CD4-positive, alpha-beta T cell (primary cell): ENCODE measurements at regions not wholly inside any gene's neighbourhood (a gene's known extent, or its start where the extent isn't known, plus 50 kb on each side); places are given as distances from the start of the nearest gene placed in this dataset.

ENCODE experiments used
- ATAC-seq: fragments of 200-7000 bp; cut with Tn5 transposase; one replicate; pipeline ENCODE4 v1.10.0; 2022; ENCODE audit warnings: mild to moderate bottlenecking; ENCODE audit not compliant: poor library complexity
- CTCF ChIA-PET: fragments of 350-600 bp; sonication (Branson Sonifier 250); formaldehyde crosslinking; loops from one replicate; lab custom pipeline; 2021; ENCODE audit warnings: antibody characterized with exemption, inconsistent platforms; lab: Charles Lee
- POLR2A ChIA-PET: fragments of 350-600 bp; sonication (Branson Sonifier 250); formaldehyde crosslinking; loops from one replicate; lab custom pipeline; 2021; ENCODE audit warnings: antibody characterized with exemption, inconsistent platforms; lab: Charles Lee
- DNase-seq, 14 experiments: peaks; one replicate each; pipeline ENCODE4 v3.0.0-alpha.2; 2013 to 2020; ENCODE audit warnings: mixed read lengths in 2 of 14
- H3K27ac ChIP-seq, 2 donors: one replicate each; pipeline versions ENCODE4 v1.5.1 to v1.7.0; 2013; ENCODE audit warnings: low read length in 2 of 2, low read depth in 1 of 2, mild to moderate bottlenecking in 1 of 2
- H3K27me3 ChIP-seq, 2 experiments: 1 replicate in 1 of 2; 2 replicates in 1 of 2; pipeline versions ENCODE4 v1.6.1 to v1.7.0; 2013; ENCODE audit warnings: low read length in 2 of 2, control low read depth in 1 of 2, mild to moderate bottlenecking in 1 of 2, moderate library complexity in 1 of 2; ENCODE audit not compliant: insufficient read depth in 2 of 2, control insufficient read depth in 1 of 2
- H3K36me3 ChIP-seq: one replicate; pipeline ENCODE4 v1.6.1; 2013; ENCODE audit warnings: low read length, control low read depth; ENCODE audit not compliant: insufficient read depth
- H3K4me1 ChIP-seq: one replicate; pipeline ENCODE4 v1.6.1; 2013; ENCODE audit warnings: low read length, control low read depth; ENCODE audit not compliant: insufficient read depth
- H3K4me3 ChIP-seq: one replicate; pipeline ENCODE4 v1.5.1; 2013; ENCODE audit warnings: mild to moderate bottlenecking, low read length, moderate library complexity
- H3K9me3 ChIP-seq, 2 experiments: 1 replicate in 1 of 2; 2 replicates in 1 of 2; pipeline versions ENCODE4 v1.6.1 to v1.7.0; 2013; ENCODE audit warnings: low read length in 2 of 2, mild to moderate bottlenecking in 2 of 2, control low read depth in 1 of 2, moderate library complexity in 1 of 2; ENCODE audit not compliant: control insufficient read depth in 1 of 2, insufficient read depth in 1 of 2
- H3K27ac Mint-ChIP-seq: one replicate; pipeline ENCODE4 v1.8.0; 2020; ENCODE audit warnings: mixed read lengths
- H3K27me3 Mint-ChIP-seq: one replicate; pipeline ENCODE4 v1.8.0; 2021; ENCODE audit warnings: mixed read lengths
- H3K36me3 Mint-ChIP-seq: one replicate; pipeline ENCODE4 v1.8.0; 2021; ENCODE audit warnings: low read depth, mixed read lengths
- H3K4me1 Mint-ChIP-seq: one replicate; pipeline ENCODE4 v1.8.0; 2021; ENCODE audit warnings: low read depth, mixed read lengths
- H3K4me3 Mint-ChIP-seq: one replicate; pipeline ENCODE4 v1.8.0; 2020; ENCODE audit warnings: mild to moderate bottlenecking, mixed read lengths
- H3K9me3 Mint-ChIP-seq: one replicate; pipeline ENCODE4 v1.8.0; 2020; ENCODE audit warnings: mixed read lengths
- CTCF ChIP-seq: fragments of 200-600 bp; IDR thresholded peaks from one replicate; pipeline ENCODE4 v1.8.0; 2022; ENCODE audit warnings: antibody characterized with exemption, mild to moderate bottlenecking
- intact Hi-C, 2 experiments: fragments of 100-400 bp; cut with DNase I in 1 of 2; cut with micrococcal nuclease in 1 of 2; formaldehyde crosslinking; loops; one replicate each; pipeline versions ENCODE4 v1.15.1 to v1.9.0; 2023 to 2025; cut with DNase I, micrococcal nuclease

DNA sequence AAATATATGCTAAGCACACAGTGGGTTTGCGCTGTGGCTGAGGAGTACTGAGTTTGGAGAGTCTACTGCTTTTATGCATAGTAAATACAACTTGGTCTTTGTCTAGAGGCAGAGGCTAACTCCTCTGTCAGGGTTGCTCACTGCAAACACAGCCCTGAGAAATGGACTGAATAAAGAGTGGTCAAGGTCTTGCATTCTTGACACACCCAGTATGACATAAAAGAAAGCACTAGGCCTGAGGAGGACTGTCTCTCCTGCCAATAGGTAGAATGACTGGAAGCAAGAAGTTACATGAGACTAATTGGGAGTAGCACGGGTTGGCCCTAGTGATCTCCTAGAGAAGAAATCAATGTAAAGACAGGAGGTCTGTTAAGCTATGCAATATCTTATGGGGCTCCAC is 367.2 kb upstream of the B3GALT2 start:
- Histone ChIP-seq H3K36me3 (no peaks in the 10 kb centered on the region), H3K4me3 (no peak overlapping the region), H3K27me3 (no peaks in the 10 kb centered on the region), H3K27ac (no peak overlapping the region), H3K4me1 (peaks cover 2% of the 10 kb centered on the region), H3K9me3 (no peaks in the 10 kb centered on the region)
- Mint-ChIP-seq H3K27me3 (no peaks in the 10 kb centered on the region), H3K4me3 (no peak overlapping the region), H3K9me3 (no peaks in the 10 kb centered on the region), H3K27ac (no peak overlapping the region), H3K4me1 (peaks cover 4% of the 10 kb centered on the region), H3K36me3 (no peaks in the 10 kb centered on the region)
- ATAC-seq (no peak), DNase-seq (no peak)
- CTCF ChIA-PET, result interaction anchor here (1.5 kb wide), 1 partner anchor 20 kb away, joined by 3 read pairs; no protein-coding TSS in a partner anchor
- POLR2A ChIA-PET, result no interaction called here
- intact Hi-C loops, result loop anchor here in 1 of 2 experiments (1.0 kb wide), 1 partner anchor 12 kb away; no protein-coding TSS in a partner anchor
- TF ChIP-seq CTCF, result no peak

GRCh38 chr1:193552274-193552673 is 365.9 kb upstream of the B3GALT2 start:
- no peak for ATAC-seq
- CTCF ChIA-PET, result interaction anchor here (1.5 kb wide), 1 partner anchor 18 kb away, joined by 3 read pairs; no protein-coding TSS in a partner anchor

DNA sequence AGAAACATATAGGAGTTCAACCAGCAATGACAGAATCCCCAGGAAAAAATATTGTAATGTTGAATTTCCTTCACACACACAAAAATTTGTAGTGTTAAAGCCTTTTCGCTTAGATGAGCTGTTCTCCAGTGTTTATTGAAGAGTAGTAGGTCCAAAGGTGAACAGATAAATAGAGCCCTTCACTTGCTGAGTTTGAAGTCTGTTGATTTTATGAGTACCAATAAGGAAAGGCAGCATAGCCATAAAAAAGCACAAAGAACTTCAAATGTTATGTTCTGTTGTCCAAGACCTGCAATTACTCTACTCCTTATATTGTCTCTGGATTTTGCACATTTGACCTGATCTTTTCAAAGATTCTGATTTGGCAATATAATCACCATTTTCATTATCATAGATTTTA is 362.7 kb upstream of the B3GALT2 start:
- CTCF ChIA-PET, result no interaction called here
- no peaks in the 10 kb centered on the region for H3K4me1 ChIP-seq

More at GRCh38 chr1:193552274-193552673, 365.9 kb upstream of the B3GALT2 start:
- intact Hi-C loops, result no loop called here
- H3K27me3 Mint-ChIP-seq, result no peaks in the 10 kb centered on the region
- no peaks in the 10 kb centered on the region for H3K9me3 Mint-ChIP-seq
- H3K27ac Mint-ChIP-seq, result no peak overlapping the region
- Histone ChIP-seq H3K27me3 (no peaks in the 10 kb centered on the region), H3K4me1 (no peaks in the 10 kb centered on the region), H3K36me3 (no peaks in the 10 kb centered on the region), H3K4me3 (no peak overlapping the region), H3K9me3 (no peaks in the 10 kb centered on the region), H3K27ac (no peak overlapping the region)
- POLR2A ChIA-PET, result no interaction called here
- H3K36me3 Mint-ChIP-seq, result no peaks in the 10 kb centered on the region
- no peak overlapping the region for H3K4me3 Mint-ChIP-seq
- no peak for TF ChIP-seq CTCF
- no peak for DNase-seq
- H3K4me1 Mint-ChIP-seq, result no peaks in the 10 kb centered on the region

More for the DNA sequence above, 362.7 kb upstream of the B3GALT2 start:
- no peak for TF ChIP-seq CTCF
- no peaks in the 10 kb centered on the region for H3K27me3 ChIP-seq
- no peaks in the 10 kb centered on the region for H3K27me3 Mint-ChIP-seq
- H3K9me3 Mint-ChIP-seq, result no peaks in the 10 kb centered on the region
- H3K36me3 ChIP-seq, result no peaks in the 10 kb centered on the region
- no peak overlapping the region for H3K4me3 ChIP-seq
- POLR2A ChIA-PET, result interaction anchor here (1.1 to 1.3 kb wide), 3 partner anchors 8 to 91 kb away, joined by 3 to 4 read pairs (median 3); no protein-coding TSS in a partner anchor
- H3K36me3 Mint-ChIP-seq, result no peaks in the 10 kb centered on the region
- H3K27ac ChIP-seq, result no peak overlapping the region
- H3K4me3 Mint-ChIP-seq, result no peak overlapping the region
- ATAC-seq (no peak), DNase-seq (no peak)
- H3K4me1 Mint-ChIP-seq, result no peaks in the 10 kb centered on the region
- no peaks in the 10 kb centered on the region for H3K9me3 ChIP-seq
- intact Hi-C loops, result loop anchor here in 1 of 2 experiments (10.0 kb wide), 1 partner anchor 134 kb away; no protein-coding TSS in a partner anchor
- no peak overlapping the region for H3K27ac Mint-ChIP-seq
